Upper lobe of left lung (tissue), 6 donors: ENCODE measurements at regions not wholly inside any gene's neighbourhood (a gene's known extent, or its start where the extent isn't known, plus 50 kb on each side); places are given as distances from the start of the nearest gene placed in this dataset.

Experiments used
- ATAC-seq, 2 donors: fragments of 200-7000 bp; cut with Tn5 transposase; one replicate each; pipeline ENCODE4 v1.9.1; 2022; ENCODE audit warnings: mild to moderate bottlenecking in 2 of 2, moderate library complexity in 2 of 2; ENCODE audit not compliant: low FRiP score in 2 of 2
- DNase-seq, 2 donors: peaks; one replicate each; pipeline ENCODE4 v3.0.0-alpha.2; 2019 to 2020
- H3K27ac ChIP-seq, 4 donors: fragments of 200-600 bp; sonication (generic); one replicate each; pipeline ENCODE4 v1.5.1; 2016 to 2019
- H3K27me3 ChIP-seq, 4 donors: fragments of 200-600 bp; sonication (generic); one replicate each; pipeline ENCODE4 v1.5.1; 2017 to 2019
- H3K36me3 ChIP-seq, 4 donors: fragments of 200-600 bp; sonication (generic); one replicate each; pipeline ENCODE4 v1.5.1; 2016 to 2019
- H3K4me1 ChIP-seq, 4 donors: fragments of 200-600 bp; sonication (generic); one replicate each; pipeline ENCODE4 v1.5.1; 2018 to 2019
- H3K4me3 ChIP-seq, 4 donors: fragments of 200-600 bp; sonication (generic); one replicate each; pipeline ENCODE4 v1.5.1; 2017 to 2019; ENCODE audit warnings: mild to moderate bottlenecking in 2 of 4, moderate library complexity in 1 of 4
- H3K9me3 ChIP-seq, 4 donors: fragments of 200-600 bp; sonication (generic); one replicate each; pipeline ENCODE4 v1.5.1; 2018 to 2019
- EP300 ChIP-seq, 4 donors: sonication (generic); formaldehyde crosslinking; IDR thresholded peaks; one replicate each; pipeline ENCODE4 v1.5.1; 2017; ENCODE audit warnings: antibody characterized with exemption in 4 of 4, control low read depth in 2 of 4
- POLR2A ChIP-seq, 4 donors: fragments of 450-650 bp; IDR thresholded peaks; one replicate each; pipeline ENCODE4 v1.5.1; 2016 to 2017; ENCODE audit warnings: antibody characterized with exemption in 4 of 4, mild to moderate bottlenecking in 2 of 4
- POLR2AphosphoS5 ChIP-seq, 2 donors: sonication (generic); formaldehyde crosslinking; IDR thresholded peaks; one replicate each; pipeline ENCODE4 v1.5.1; 2017; ENCODE audit warnings: antibody characterized with exemption in 2 of 2
- WGBS, 2 donors: methylation state at CpG; one replicate each; pipeline ENCODE4 v1.1.5; 2017 to 2018; 5-methylcytosine and 5-hydroxymethylcytosine counted together
- TF ChIP-seq, protein P1 (sequence below), 6 experiments: fragments of 450-650 bp in 4 of 6; fragments of 200-600 bp in 2 of 6; sonication (generic) in 2 of 6; IDR thresholded peaks; one replicate each; pipeline ENCODE4 v1.5.1; 2016 to 2019; ENCODE audit warnings: antibody characterized with exemption in 6 of 6
- donor health status: DM: no; HTN: no; CAD: no; lungs with moderate emphysema.
- donor health status: DM: no; HTN: yes; CAD: no; lungs with severe emphysema.

DNA sequence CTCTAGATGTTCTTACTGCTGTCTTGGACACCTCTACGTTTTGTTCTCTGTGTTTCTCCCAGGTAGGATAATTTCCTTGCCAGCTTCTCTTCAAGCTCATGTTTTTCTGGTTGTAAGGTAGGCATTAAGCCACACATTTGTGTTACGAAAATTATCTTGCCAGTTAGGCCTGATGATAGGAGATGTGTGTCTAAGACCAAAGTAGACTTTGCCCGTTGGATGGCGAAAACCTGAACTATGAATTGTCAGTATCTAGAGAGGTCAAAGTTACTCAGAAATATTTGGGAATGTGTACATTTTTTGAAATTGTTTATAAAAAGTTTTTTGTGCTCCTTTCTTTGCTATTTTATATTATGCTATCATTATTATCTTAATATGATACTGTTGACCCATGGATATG, 72.8 kb downstream of the FHIP1A start:
- no peaks in the 10 kb centered on the region for H3K27me3 ChIP-seq
- DNase-seq (no peak), ATAC-seq (no peak)
- no peaks in the 10 kb centered on the region for H3K4me1 ChIP-seq
- no peak overlapping the region for H3K27ac ChIP-seq
- WGBS, 2 donors: 91 to 92% methylated on average over 4 of the region's 4 CpGs
- H3K4me3 ChIP-seq: no peak overlapping the region
- H3K36me3 ChIP-seq: no peaks in the 10 kb centered on the region
- H3K9me3 ChIP-seq: no peaks in the 10 kb centered on the region
- no peak for TF ChIP-seq POLR2AphosphoS5 (IDR thresholded peaks at IDR 0.05)
- TF ChIP-seq, protein P1, sequence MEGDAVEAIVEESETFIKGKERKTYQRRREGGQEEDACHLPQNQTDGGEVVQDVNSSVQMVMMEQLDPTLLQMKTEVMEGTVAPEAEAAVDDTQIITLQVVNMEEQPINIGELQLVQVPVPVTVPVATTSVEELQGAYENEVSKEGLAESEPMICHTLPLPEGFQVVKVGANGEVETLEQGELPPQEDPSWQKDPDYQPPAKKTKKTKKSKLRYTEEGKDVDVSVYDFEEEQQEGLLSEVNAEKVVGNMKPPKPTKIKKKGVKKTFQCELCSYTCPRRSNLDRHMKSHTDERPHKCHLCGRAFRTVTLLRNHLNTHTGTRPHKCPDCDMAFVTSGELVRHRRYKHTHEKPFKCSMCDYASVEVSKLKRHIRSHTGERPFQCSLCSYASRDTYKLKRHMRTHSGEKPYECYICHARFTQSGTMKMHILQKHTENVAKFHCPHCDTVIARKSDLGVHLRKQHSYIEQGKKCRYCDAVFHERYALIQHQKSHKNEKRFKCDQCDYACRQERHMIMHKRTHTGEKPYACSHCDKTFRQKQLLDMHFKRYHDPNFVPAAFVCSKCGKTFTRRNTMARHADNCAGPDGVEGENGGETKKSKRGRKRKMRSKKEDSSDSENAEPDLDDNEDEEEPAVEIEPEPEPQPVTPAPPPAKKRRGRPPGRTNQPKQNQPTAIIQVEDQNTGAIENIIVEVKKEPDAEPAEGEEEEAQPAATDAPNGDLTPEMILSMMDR (IDR thresholded peaks at IDR 0.05): no peak
- no peak for TF ChIP-seq EP300 (IDR thresholded peaks at IDR 0.05)
- no peak for TF ChIP-seq POLR2A (IDR thresholded peaks at IDR 0.05)

DNA sequence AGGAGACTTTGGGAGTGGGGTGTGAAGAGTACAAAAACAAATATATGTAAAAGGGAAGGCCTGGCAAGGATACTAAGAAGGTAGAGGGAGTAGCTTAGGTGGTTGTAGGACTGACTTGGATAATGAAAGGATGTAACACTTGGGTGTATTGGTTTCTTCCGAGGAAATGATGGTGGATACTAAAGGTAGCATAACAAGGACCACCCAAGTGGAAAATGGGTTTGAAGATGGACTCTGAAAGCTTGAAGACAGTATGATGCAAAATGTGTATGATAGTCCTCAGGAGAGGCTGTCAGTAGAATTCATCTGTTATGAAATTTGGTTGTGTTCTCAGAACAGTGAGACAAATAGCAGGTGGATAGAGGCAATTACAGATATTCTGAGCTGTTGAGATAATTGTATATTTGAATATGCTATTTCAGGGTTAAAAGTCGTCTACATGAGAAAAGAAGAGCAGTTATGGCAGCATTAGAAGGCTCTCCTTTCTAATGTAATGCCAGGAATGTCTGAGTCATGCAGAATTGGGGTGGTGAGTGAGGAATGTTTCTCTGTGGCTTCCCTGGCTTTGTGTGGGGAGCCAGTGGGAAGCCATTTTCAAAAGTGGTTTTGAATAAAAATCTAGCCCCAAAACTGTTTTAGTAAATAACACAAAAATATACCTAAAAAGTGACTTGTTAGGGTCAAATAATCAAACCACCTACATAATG, 75.6 kb downstream of the FHIP1A start:
- Histone ChIP-seq H3K36me3 (no peaks in the 10 kb centered on the region), H3K9me3 (no peaks in the 10 kb centered on the region), H3K4me3 (no peak overlapping the region), H3K4me1 (no peaks in the 10 kb centered on the region), H3K27ac (no peak overlapping the region), H3K27me3 (no peaks in the 10 kb centered on the region)
- WGBS, 2 donors: 43 to 44% methylated on average over 2 of the region's 2 CpGs
- DNase-seq (no peak), ATAC-seq (no peak)
- TF ChIP-seq POLR2AphosphoS5 (IDR thresholded peaks at IDR 0.05) (no peak), EP300 (IDR thresholded peaks at IDR 0.05) (no peak), POLR2A (IDR thresholded peaks at IDR 0.05) (no peak)
- TF ChIP-seq, protein P1 (IDR thresholded peaks at IDR 0.05): no peak

DNA sequence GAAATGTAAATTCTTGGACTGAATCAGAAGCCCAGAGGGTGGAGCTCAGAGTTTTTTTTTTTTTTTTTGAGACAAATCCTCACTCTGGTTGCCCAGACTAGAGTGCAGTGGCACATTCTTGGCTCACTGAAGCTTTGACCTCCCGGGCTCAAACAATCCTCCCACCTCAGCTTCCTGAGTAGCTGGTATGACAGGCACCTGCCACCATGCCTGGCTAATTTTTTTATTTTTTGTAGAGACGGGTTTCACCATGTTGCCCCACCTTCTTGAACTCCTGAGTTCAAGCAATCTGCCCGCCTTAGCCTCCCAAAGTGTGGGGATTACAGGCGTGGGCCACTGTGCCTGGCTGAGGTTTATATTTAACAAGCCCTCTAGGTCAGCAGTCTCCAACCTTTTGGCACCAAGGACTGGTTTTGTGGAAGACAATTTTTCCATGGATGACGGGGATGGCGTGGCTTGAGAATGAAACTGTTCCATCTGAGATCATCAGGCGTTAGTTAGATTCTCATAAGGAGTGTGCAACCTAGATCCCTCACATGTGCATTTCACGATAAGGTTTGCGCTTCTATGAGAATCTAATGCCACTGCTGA, 76.7 kb downstream of the FHIP1A start:
- 81 to 91% methylated on average over 9 of the region's 9 CpGs for whole genome bisulfite sequencing, 2 donors

DNA sequence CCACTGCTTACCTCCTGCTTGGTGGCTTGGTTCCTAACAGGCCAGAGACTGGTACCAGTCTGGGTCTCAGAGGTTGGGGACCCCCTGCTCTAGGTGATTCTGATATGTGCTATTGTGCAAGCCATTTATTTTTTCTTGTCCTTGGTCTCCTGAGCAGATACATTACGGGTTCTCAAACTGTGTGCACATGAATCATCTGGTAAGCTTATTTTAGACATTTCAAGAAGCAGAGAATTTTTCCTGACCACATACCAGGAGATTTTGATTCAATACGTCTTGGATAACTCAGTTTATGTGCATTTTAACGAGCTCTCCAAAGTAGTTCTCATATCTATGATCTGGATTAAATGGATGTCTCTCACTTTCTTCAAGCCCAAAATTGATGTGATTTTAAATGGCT, 77.2 kb downstream of the FHIP1A start:
- Histone ChIP-seq H3K9me3 (no peaks in the 10 kb centered on the region), H3K36me3 (no peaks in the 10 kb centered on the region), H3K4me1 (peaks cover 0 to 3% (median 0%) of the 10 kb centered on the region in 4 donors), H3K27me3 (no peaks in the 10 kb centered on the region), H3K4me3 (no peak overlapping the region), H3K27ac (no peak overlapping the region)
- WGBS, 2 donors: 82 to 83% methylated on average over 3 of the region's 3 CpGs
- DNase-seq (no peak), ATAC-seq (no peak)
- TF ChIP-seq, protein P1 (IDR thresholded peaks at IDR 0.05): no peak
- TF ChIP-seq POLR2AphosphoS5 (IDR thresholded peaks at IDR 0.05): no peak
- TF ChIP-seq POLR2A (IDR thresholded peaks at IDR 0.05): no peak
- TF ChIP-seq EP300 (IDR thresholded peaks at IDR 0.05): no peak

More for the DNA sequence above, 76.7 kb downstream of the FHIP1A start:
- no peak overlapping the region for H3K27ac ChIP-seq
- no peaks in the 10 kb centered on the region for H3K27me3 ChIP-seq
- H3K4me3 ChIP-seq: no peak overlapping the region
- H3K9me3 ChIP-seq: no peaks in the 10 kb centered on the region
- DNase-seq (no peak), ATAC-seq (no peak)
- H3K36me3 ChIP-seq: no peaks in the 10 kb centered on the region
- TF ChIP-seq POLR2A (IDR thresholded peaks at IDR 0.05) (no peak), EP300 (IDR thresholded peaks at IDR 0.05) (no peak), POLR2AphosphoS5 (IDR thresholded peaks at IDR 0.05) (no peak)
- TF ChIP-seq, protein P1 (IDR thresholded peaks at IDR 0.05): no peak
- peaks cover 0 to 3% (median 0%) of the 10 kb centered on the region in 4 donors for H3K4me1 ChIP-seq
